GM23248 (cell line): ENCODE measurements at regions not wholly inside any gene's neighbourhood (a gene's known extent, or its start where the extent isn't known, plus 50 kb on each side); places are given as distances from the start of the nearest gene placed in this dataset.
A peak's percentile ranks its signal among the peaks of the same experiment; 100 is the strongest.

Experiments used
- DNase-seq: peaks from one replicate; pipeline ENCODE4 v3.0.0-alpha.2; 2015
- H2AFZ ChIP-seq: fragments of 200-600 bp; sonication (generic); 2 replicates; pipeline ENCODE4 v1.6.1; 2016; ENCODE audit warnings: antibody characterized with exemption
- H3F3A ChIP-seq: fragments of 200-600 bp; sonication (generic); 2 replicates; pipeline ENCODE4 v1.6.1; 2016; ENCODE audit warnings: mild to moderate bottlenecking, antibody characterized with exemption, mixed run types; ENCODE audit not compliant: insufficient read depth
- H3K27ac ChIP-seq: fragments of 200-600 bp; sonication (generic); 2 replicates; pipeline ENCODE4 v1.5.1; 2016; ENCODE audit warnings: mild to moderate bottlenecking
- H3K27me3 ChIP-seq: fragments of 200-600 bp; sonication (generic); replicated peaks from 2 replicates; pipeline ENCODE4 v1.6.1; 2016; ENCODE audit warnings: mild to moderate bottlenecking; ENCODE audit not compliant: insufficient read depth
- H3K36me3 ChIP-seq: fragments of 200-600 bp; sonication (generic); 2 replicates; pipeline ENCODE4 v1.6.1; 2016; ENCODE audit warnings: low read depth, mild to moderate bottlenecking
- H3K4me1 ChIP-seq: fragments of 200-600 bp; sonication (generic); 2 replicates; pipeline ENCODE4 v1.6.1; 2016; ENCODE audit warnings: mild to moderate bottlenecking; ENCODE audit not compliant: insufficient read depth
- H3K4me2 ChIP-seq: fragments of 200-600 bp; sonication (generic); one replicate; pipeline ENCODE4 v1.6.1; 2016; ENCODE audit warnings: mild to moderate bottlenecking; ENCODE audit not compliant: unreplicated experiment
- H3K4me3 ChIP-seq: fragments of 200-600 bp; sonication (generic); 2 replicates; pipeline ENCODE4 v1.5.1; 2016; ENCODE audit warnings: mild to moderate bottlenecking
- H3K79me2 ChIP-seq: fragments of 200-600 bp; sonication (generic); 2 replicates; pipeline ENCODE4 v1.6.1; 2016; ENCODE audit warnings: mild to moderate bottlenecking; ENCODE audit not compliant: insufficient read depth
- H3K9ac ChIP-seq: fragments of 200-600 bp; sonication (generic); 2 replicates; pipeline ENCODE4 v1.6.1; 2016; ENCODE audit warnings: mild to moderate bottlenecking
- H3K9me2 ChIP-seq: fragments of 200-600 bp; sonication (generic); 2 replicates; pipeline ENCODE4 v1.6.1; 2016; ENCODE audit warnings: mixed run types, mild to moderate bottlenecking, moderate library complexity; ENCODE audit not compliant: insufficient read depth
- H3K9me3 ChIP-seq: fragments of 200-600 bp; sonication (generic); one replicate; pipeline ENCODE4 v1.6.1; 2017; ENCODE audit warnings: low read depth
- H4K20me1 ChIP-seq: fragments of 200-600 bp; sonication (generic); 2 replicates; pipeline ENCODE4 v1.6.0; 2016; ENCODE audit not compliant: insufficient read depth
- EZH2 ChIP-seq: fragments of 200-600 bp; sonication (generic); IDR thresholded peaks from 2 replicates; pipeline ENCODE4 v1.6.1; 2018; ENCODE audit warnings: antibody characterized with exemption, mild to moderate bottlenecking; ENCODE audit not compliant: insufficient read depth, poor library complexity, severe bottlenecking
- EZH2phosphoT487 ChIP-seq: fragments of 200-600 bp; sonication (generic); IDR thresholded peaks from 2 replicates; pipeline ENCODE4 v1.6.1; 2018; ENCODE audit warnings: antibody characterized with exemption, moderate library complexity, mild to moderate bottlenecking, low read depth; ENCODE audit not compliant: insufficient read depth
- WGBS, 2 experiments: methylation state at CpG; one replicate each; pipeline ENCODE4 v1.1.6; 2015 to 2017; ENCODE audit warnings: low lambda C conversion rate in 2 of 2, low coverage in 1 of 2; ENCODE audit errors: missing lambda C conversion rate in 2 of 2; 5-methylcytosine and 5-hydroxymethylcytosine counted together
- in situ Hi-C: fragments of 300-500 bp; cut with MboI; formaldehyde crosslinking; loops from 2 replicates; pipeline ENCODE4 v1.15.0; 2020

GRCh38 chr2:234241656-234242458 lies 191.4 kb downstream of the SPP2 start:
- WGBS, 2 experiments: 42 to 45% methylated on average over 13 of the region's 13 CpGs
- peak overlapping the region; percentile 15 for H3K27ac ChIP-seq
- in situ Hi-C loops: no loop called here

GRCh38 chr2:234240917-234241316 lies 190.4 kb downstream of the SPP2 start:
- H3K4me1 ChIP-seq: peaks cover 45% of the 10 kb centered on the region
- DNase-seq: peak; percentile 80
- H3K27me3 ChIP-seq: no peaks in the 10 kb centered on the region
- H4K20me1 ChIP-seq: no peaks in the 10 kb centered on the region
- no peaks in the 10 kb centered on the region for H3K36me3 ChIP-seq
- H3K79me2 ChIP-seq: no peaks in the 10 kb centered on the region
- peak overlapping the region; percentile 19 for H3K4me2 ChIP-seq
- 0% methylated on average over 2 of the region's 2 CpGs for WGBS, 2 experiments
- H2AFZ ChIP-seq: no peak overlapping the region
- peak overlapping the region; percentile 33 for H3K27ac ChIP-seq
- in situ Hi-C loops: no loop called here
- no peaks in the 10 kb centered on the region for H3K9me2 ChIP-seq
- no peaks in the 10 kb centered on the region for H3K9me3 ChIP-seq
- H3F3A ChIP-seq: peaks cover 26% of the 10 kb centered on the region
- TF ChIP-seq EZH2 (no peak), EZH2phosphoT487 (no peak)
- no peak overlapping the region for H3K9ac ChIP-seq
- no peak overlapping the region for H3K4me3 ChIP-seq

More at GRCh38 chr2:234241656-234242458, 191.4 kb downstream of the SPP2 start:
- Histone ChIP-seq H3K27me3 (no peaks in the 10 kb centered on the region), H3K79me2 (no peaks in the 10 kb centered on the region), H3K9me2 (no peaks in the 10 kb centered on the region), H3K4me1 (peaks cover 53% of the 10 kb centered on the region), H2AFZ (no peak overlapping the region), H3K9ac (no peak overlapping the region), H4K20me1 (no peaks in the 10 kb centered on the region), H3K36me3 (no peaks in the 10 kb centered on the region), H3F3A (peaks cover 30% of the 10 kb centered on the region), H3K4me3 (no peak overlapping the region), H3K4me2 (peak overlapping the region; percentile 39), H3K9me3 (no peaks in the 10 kb centered on the region)
- DNase-seq: peak; percentile 88
- TF ChIP-seq EZH2 (no peak), EZH2phosphoT487 (no peak)

- Histone ChIP-seq H3F3A (no peaks in the 10 kb centered on the region), H3K4me2 (no peak overlapping the region), H3K36me3 (no peaks in the 10 kb centered on the region), H4K20me1 (no peaks in the 10 kb centered on the region), H3K4me3 (no peak overlapping the region), H3K79me2 (no peaks in the 10 kb centered on the region), H3K9me2 (no peaks in the 10 kb centered on the region), H3K9me3 (no peaks in the 10 kb centered on the region), H3K4me1 (no peaks in the 10 kb centered on the region), H3K27me3 (no peaks in the 10 kb centered on the region), H3K9ac (no peak overlapping the region), H2AFZ (no peak overlapping the region), H3K27ac (no peak overlapping the region)
- no peak for DNase-seq
- in situ Hi-C loops: no loop called here
- TF ChIP-seq EZH2: no peak
- no peak for TF ChIP-seq EZH2phosphoT487
Measured at GRCh38 chr2:234235191-234235590, 184.7 kb downstream of the SPP2 start.

DNA sequence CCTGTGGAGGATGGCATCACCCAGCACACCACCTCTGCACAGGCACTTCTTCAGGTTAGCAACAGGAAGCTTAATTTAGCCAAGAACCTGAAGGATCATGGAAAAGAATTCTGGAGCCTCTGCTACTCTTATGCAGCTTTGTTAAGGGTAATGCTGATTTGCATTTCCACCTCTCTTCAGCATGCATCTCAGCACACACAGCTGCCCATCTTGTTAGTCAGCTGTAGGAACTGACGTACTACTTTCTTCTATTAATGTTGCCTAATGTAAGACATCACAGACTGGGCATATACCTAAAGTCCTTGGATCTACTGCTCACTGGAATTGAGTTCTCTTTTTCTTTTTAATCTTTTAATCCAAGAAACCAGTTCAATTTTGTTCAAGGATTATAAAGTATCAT lies 181.0 kb downstream of the SPP2 start:
- TF ChIP-seq EZH2phosphoT487 (no peak), EZH2 (no peak)
- no peaks in the 10 kb centered on the region for H3K79me2 ChIP-seq
- no peaks in the 10 kb centered on the region for H3K27me3 ChIP-seq
- WGBS, 2 experiments: 85 to 92% methylated on average over 1 of the region's 1 CpG
- no peak overlapping the region for H3K27ac ChIP-seq
- H3K4me3 ChIP-seq: no peak overlapping the region
- in situ Hi-C loops: no loop called here
- no peaks in the 10 kb centered on the region for H3K36me3 ChIP-seq
- H2AFZ ChIP-seq: no peak overlapping the region
- DNase-seq: no peak
- H3K9me3 ChIP-seq: no peaks in the 10 kb centered on the region
- H3K4me2 ChIP-seq: no peak overlapping the region
- H3K9me2 ChIP-seq: no peaks in the 10 kb centered on the region
- H3K9ac ChIP-seq: no peak overlapping the region
- H3K4me1 ChIP-seq: no peaks in the 10 kb centered on the region
- H3F3A ChIP-seq: no peaks in the 10 kb centered on the region
- H4K20me1 ChIP-seq: no peaks in the 10 kb centered on the region

DNA sequence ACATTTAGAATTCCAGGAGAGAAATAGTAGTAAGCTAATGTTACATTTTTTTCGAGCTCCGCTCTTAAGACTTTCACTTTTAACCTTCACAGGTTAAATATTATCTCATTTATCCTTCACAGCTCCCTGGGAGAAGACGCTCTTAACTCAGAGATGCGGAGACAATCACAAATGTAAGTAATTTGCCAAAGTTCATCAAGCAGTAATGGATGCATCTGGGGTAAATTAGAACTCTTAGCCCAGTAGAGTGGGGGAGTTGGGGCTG lies 168.5 kb downstream of the SPP2 start:
- in situ Hi-C loops: no loop called here
- peaks cover 31% of the 10 kb centered on the region for H3K27me3 ChIP-seq
- H3K4me1 ChIP-seq: no peaks in the 10 kb centered on the region
- H3K79me2 ChIP-seq: no peaks in the 10 kb centered on the region
- 90 to 98% methylated on average over 4 of the region's 4 CpGs for WGBS, 2 experiments
- no peak for DNase-seq
- no peaks in the 10 kb centered on the region; the same call in 1 of the 2 replicates for H3K9me2 ChIP-seq
- H3F3A ChIP-seq: no peaks in the 10 kb centered on the region
- no peak overlapping the region for H2AFZ ChIP-seq
- no peak overlapping the region for H3K4me3 ChIP-seq
- no peak overlapping the region for H3K27ac ChIP-seq
- no peak overlapping the region for H3K4me2 ChIP-seq
- no peaks in the 10 kb centered on the region for H4K20me1 ChIP-seq
- H3K36me3 ChIP-seq: no peaks in the 10 kb centered on the region
- no peak overlapping the region for H3K9ac ChIP-seq
- H3K9me3 ChIP-seq: no peaks in the 10 kb centered on the region
- TF ChIP-seq EZH2 (no peak), EZH2phosphoT487 (no peak)
